ENCODE measurements at regions not wholly inside any gene's neighbourhood (a gene's known extent, or its start where the extent isn't known, plus 50 kb on each side); places are given as distances from the start of the nearest gene placed in this dataset.

GRCh38 chr13:79805317-79805716 lies 324.4 kb downstream of the NDFIP2 start:
- no peak for TF ChIP-seq CTCF (optimal IDR thresholded peaks at IDR 0.05 in 1 of 3, IDR thresholded peaks at IDR 0.05 in 1 of 3, conservative IDR thresholded peaks at IDR 0.05 in 1 of 3; ENCODE audit: extremely low read depth in 1 of 3, insufficient read depth in 2 of 3, low read length in 3 of 3)
- TF ChIP-seq EZH2 (IDR thresholded peaks at IDR 0.05; ENCODE audit: low read length): no peak

Measured in keratinocyte (primary cell).